A549 (cell line): ENCODE measurements at regions not wholly inside any gene's neighbourhood (a gene's known extent, or its start where the extent isn't known, plus 50 kb on each side); places are given as distances from the start of the nearest gene placed in this dataset.

ENCODE experiments used
- CHD2 ChIP-seq: fragments of 150-350 bp; IDR thresholded peaks from 2 replicates; pipeline ENCODE4 v1.6.1; 2014; ENCODE audit warnings: low read length; ENCODE audit not compliant: partially characterized antibody
- HOXA7 ChIP-seq: fragments of 250-450 bp; sonication (Bioruptor Pico); IDR thresholded peaks from 2 replicates; pipeline ENCODE4 v1.5.0; 2020; ENCODE audit warnings: mild to moderate bottlenecking, moderate library complexity
- KDM1A ChIP-seq: fragments of 200-600 bp; sonication (generic); IDR thresholded peaks from 2 replicates; pipeline ENCODE4 v1.6.1; 2016; ENCODE audit warnings: low read depth, mild to moderate bottlenecking
- KDM5A ChIP-seq: fragments of 200-600 bp; sonication (generic); IDR thresholded peaks from 2 replicates; pipeline ENCODE4 v1.6.1; 2016; ENCODE audit warnings: antibody characterized with exemption, mild to moderate bottlenecking
- TF ChIP-seq, protein P1 (sequence below): fragments of >200 bp; sonication (Bioruptor Twin); formaldehyde crosslinking; IDR thresholded peaks from 3 replicates; pipeline ENCODE4 v1.5.1; 2016

DNA sequence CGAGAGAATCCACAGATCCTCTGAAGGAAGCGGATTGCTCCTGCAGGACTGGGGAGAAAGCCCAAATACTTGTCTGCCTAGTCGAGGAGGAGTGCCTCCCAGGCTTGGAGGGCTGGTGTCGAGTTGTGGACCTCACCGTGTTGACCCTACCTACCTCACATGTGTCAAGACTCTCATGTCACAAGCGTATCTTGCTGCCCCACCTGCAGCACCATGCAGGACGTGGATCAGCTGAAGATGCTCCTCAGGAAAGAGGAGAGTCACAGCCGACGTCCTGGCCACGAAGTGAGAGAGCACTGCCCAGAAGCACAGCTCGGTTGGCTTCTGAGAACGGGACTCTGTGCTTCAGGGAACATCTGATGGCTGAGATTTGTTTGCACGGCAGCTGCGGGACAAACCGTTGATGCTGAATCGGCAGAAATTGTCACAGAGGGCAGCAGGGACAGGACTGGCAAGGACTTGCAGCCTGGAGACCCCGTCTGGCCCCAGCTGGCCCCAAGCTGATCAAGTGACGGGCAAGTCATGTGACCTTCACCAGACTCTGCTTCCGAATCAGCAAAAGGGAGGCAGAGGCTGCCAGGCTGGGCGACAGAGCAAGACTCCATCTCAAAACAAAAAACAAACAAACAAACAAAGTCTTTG, 119.1 kb upstream of the ITGA1 start:
- TF ChIP-seq, protein P1, sequence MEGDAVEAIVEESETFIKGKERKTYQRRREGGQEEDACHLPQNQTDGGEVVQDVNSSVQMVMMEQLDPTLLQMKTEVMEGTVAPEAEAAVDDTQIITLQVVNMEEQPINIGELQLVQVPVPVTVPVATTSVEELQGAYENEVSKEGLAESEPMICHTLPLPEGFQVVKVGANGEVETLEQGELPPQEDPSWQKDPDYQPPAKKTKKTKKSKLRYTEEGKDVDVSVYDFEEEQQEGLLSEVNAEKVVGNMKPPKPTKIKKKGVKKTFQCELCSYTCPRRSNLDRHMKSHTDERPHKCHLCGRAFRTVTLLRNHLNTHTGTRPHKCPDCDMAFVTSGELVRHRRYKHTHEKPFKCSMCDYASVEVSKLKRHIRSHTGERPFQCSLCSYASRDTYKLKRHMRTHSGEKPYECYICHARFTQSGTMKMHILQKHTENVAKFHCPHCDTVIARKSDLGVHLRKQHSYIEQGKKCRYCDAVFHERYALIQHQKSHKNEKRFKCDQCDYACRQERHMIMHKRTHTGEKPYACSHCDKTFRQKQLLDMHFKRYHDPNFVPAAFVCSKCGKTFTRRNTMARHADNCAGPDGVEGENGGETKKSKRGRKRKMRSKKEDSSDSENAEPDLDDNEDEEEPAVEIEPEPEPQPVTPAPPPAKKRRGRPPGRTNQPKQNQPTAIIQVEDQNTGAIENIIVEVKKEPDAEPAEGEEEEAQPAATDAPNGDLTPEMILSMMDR: no peak
- TF ChIP-seq KDM1A (no peak), KDM5A (no peak), HOXA7 (CRISPR knock-in tag) (no peak), CHD2 (no peak)
